SK-N-MC (cell line): ENCODE measurements at regions not wholly inside any gene's neighbourhood (a gene's known extent, or its start where the extent isn't known, plus 50 kb on each side); places are given as distances from the start of the nearest gene placed in this dataset.
"Not testable (repeated sequence)": the region's sequence is repeated elsewhere in the genome, so short reads cannot be mapped to it uniquely, and the experiment has no call there.

Source experiments
- EZH2 ChIP-seq: fragments of 200-600 bp; sonication (generic); IDR thresholded peaks from one replicate; pipeline ENCODE4 v1.6.1; 2017; ENCODE audit warnings: antibody characterized with exemption
- POLR2AphosphoS5 ChIP-seq: IDR thresholded peaks from 2 replicates; pipeline ENCODE4 v1.6.1; 2012; ENCODE audit warnings: mild to moderate bottlenecking, low read depth, low read length, borderline replicate concordance

- not testable (repeated sequence) for TF ChIP-seq EZH2, POLR2AphosphoS5
These were observed 115.3 kb downstream of the IGLL1 start for GRCh38 chr22:23464796-23465195.
